ENCODE measurements at regions not wholly inside any gene's neighbourhood (a gene's known extent, or its start where the extent isn't known, plus 50 kb on each side); places are given as distances from the start of the nearest gene placed in this dataset.

GRCh38 chr12:42853370-42854140 is 264.0 kb upstream of the PRICKLE1 start:
- no peak for DNase-seq

- no peak for DNase-seq
These were observed 257.2 kb upstream of the PRICKLE1 start for GRCh38 chr12:42846782-42847181.

GRCh38 chr12:42834062-42834461 is 244.5 kb upstream of the PRICKLE1 start:
- no peak for DNase-seq

- no peak for DNase-seq
These were observed 239.3 kb upstream of the PRICKLE1 start for GRCh38 chr12:42828836-42829235.

- no peak for DNase-seq
These were observed 234.8 kb upstream of the PRICKLE1 start for GRCh38 chr12:42824327-42824726.

- no peak for DNase-seq
These were observed 234.1 kb upstream of the PRICKLE1 start for GRCh38 chr12:42823679-42824078.

- DNase-seq: no peak
These were observed 230.3 kb upstream of the PRICKLE1 start for GRCh38 chr12:42819846-42820245.

- no peak for DNase-seq
These were observed 225.5 kb upstream of the PRICKLE1 start for GRCh38 chr12:42815068-42815467.

- no peak for DNase-seq
These were observed 223.3 kb upstream of the PRICKLE1 start for GRCh38 chr12:42812871-42813270.

GRCh38 chr12:42812086-42812485 is 222.5 kb upstream of the PRICKLE1 start:
- DNase-seq: no peak

GRCh38 chr12:42810006-42810405 is 220.5 kb upstream of the PRICKLE1 start:
- no peak for DNase-seq

- no peak for DNase-seq
These were observed 219.7 kb upstream of the PRICKLE1 start for GRCh38 chr12:42809226-42809625.

GRCh38 chr12:42807766-42808165 is 218.2 kb upstream of the PRICKLE1 start:
- DNase-seq: no peak

GRCh38 chr12:42807251-42807650 is 217.7 kb upstream of the PRICKLE1 start:
- DNase-seq: no peak

- DNase-seq: no peak
These were observed 215.4 kb upstream of the PRICKLE1 start for GRCh38 chr12:42804928-42805327.

GRCh38 chr12:42802785-42803189 is 213.2 kb upstream of the PRICKLE1 start:
- no peak for DNase-seq

GRCh38 chr12:42801271-42801670 is 211.7 kb upstream of the PRICKLE1 start:
- no peak for DNase-seq

GRCh38 chr12:42799966-42800365 is 210.4 kb upstream of the PRICKLE1 start:
- DNase-seq: no peak

- no peak for DNase-seq
These were observed 209.4 kb upstream of the PRICKLE1 start for GRCh38 chr12:42798811-42799438.

GRCh38 chr12:42794806-42795205 is 205.3 kb upstream of the PRICKLE1 start:
- DNase-seq: no peak

GRCh38 chr12:42793166-42793565 is 203.6 kb upstream of the PRICKLE1 start:
- no peak for DNase-seq

- no peak for DNase-seq
These were observed 202.7 kb upstream of the PRICKLE1 start for GRCh38 chr12:42792265-42792664.

- no peak for DNase-seq
These were observed 201.9 kb upstream of the PRICKLE1 start for GRCh38 chr12:42791399-42791798.

- DNase-seq: no peak
These were observed 201.2 kb upstream of the PRICKLE1 start for GRCh38 chr12:42790761-42791151.

All from NCI-H2081 treated with DMSO at 0.1 percent for 48 hours (cell line).